ENCODE measurements at regions not wholly inside any gene's neighbourhood (a gene's known extent, or its start where the extent isn't known, plus 50 kb on each side); places are given as distances from the start of the nearest gene placed in this dataset.

DNA sequence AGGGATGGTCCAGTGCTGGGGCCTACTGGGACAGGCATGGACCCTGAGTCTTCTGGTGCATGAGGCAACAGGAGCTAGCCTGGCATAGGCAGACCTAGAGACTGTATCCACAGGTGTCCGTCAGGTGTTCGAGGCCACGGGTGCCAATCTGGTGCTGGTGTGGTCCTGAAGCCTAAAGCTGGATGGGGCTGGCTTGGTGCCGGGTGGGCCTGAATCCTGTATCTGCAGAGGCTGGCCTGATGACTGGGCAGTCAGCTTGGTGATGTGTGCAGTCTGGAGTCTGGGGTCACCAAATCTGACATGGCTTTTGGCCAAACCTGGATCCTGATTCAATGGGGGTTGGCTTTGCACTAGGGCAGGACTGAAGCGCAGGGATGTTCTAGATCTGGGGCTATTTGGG lies 269.8 kb upstream of the GRIA3 start:
- TF ChIP-seq, protein P1, sequence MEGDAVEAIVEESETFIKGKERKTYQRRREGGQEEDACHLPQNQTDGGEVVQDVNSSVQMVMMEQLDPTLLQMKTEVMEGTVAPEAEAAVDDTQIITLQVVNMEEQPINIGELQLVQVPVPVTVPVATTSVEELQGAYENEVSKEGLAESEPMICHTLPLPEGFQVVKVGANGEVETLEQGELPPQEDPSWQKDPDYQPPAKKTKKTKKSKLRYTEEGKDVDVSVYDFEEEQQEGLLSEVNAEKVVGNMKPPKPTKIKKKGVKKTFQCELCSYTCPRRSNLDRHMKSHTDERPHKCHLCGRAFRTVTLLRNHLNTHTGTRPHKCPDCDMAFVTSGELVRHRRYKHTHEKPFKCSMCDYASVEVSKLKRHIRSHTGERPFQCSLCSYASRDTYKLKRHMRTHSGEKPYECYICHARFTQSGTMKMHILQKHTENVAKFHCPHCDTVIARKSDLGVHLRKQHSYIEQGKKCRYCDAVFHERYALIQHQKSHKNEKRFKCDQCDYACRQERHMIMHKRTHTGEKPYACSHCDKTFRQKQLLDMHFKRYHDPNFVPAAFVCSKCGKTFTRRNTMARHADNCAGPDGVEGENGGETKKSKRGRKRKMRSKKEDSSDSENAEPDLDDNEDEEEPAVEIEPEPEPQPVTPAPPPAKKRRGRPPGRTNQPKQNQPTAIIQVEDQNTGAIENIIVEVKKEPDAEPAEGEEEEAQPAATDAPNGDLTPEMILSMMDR (IDR thresholded peaks at IDR 0.05), result no peak
- TF ChIP-seq POLR2A (IDR thresholded peaks at IDR 0.05), result no peak

Measured in ovary (tissue), 3 donors.